GM12878 (cell line): ENCODE measurements at regions not wholly inside any gene's neighbourhood (a gene's known extent, or its start where the extent isn't known, plus 50 kb on each side); places are given as distances from the start of the nearest gene placed in this dataset.

Source experiments
- ATAC-seq: fragments of 200-7000 bp; cut with Tn5 transposase; 3 replicates; pipeline ENCODE4 v1.9.1; 2020; ENCODE audit warnings: mild to moderate bottlenecking, moderate library complexity
- BruUV-seq: library from RNA; stranded (reverse); fragments of 400-500 nt; replicated peaks from 2 replicates; lab custom pipeline; 2021; lab: Mats Ljungman, UMichigan
- CTCF ChIA-PET: fragments of 300-600 bp; sonication (Branson Sonifier 250); formaldehyde crosslinking; extraction: SDS; loops from one replicate; lab custom pipeline; 2021; ENCODE audit warnings: inconsistent platforms; lab: Yijun Ruan, JAX
- POLR2A ChIA-PET: fragments of 350-600 bp; formaldehyde crosslinking; extraction: SDS; loops from one replicate; lab custom pipeline; 2021; ENCODE audit warnings: inconsistent platforms; lab: Charles Lee
- RAD21 ChIA-PET: fragments of 300-600 bp; sonication (Branson Sonifier 250); formaldehyde crosslinking; loops from one replicate; lab custom pipeline; 2023; ENCODE audit warnings: antibody characterized with exemption; ENCODE audit not compliant: unreplicated experiment; lab: Charles Lee
- SMC1A ChIA-PET: fragments of 300-600 bp; sonication (Branson Sonifier 250); formaldehyde crosslinking; loops from one replicate; lab custom pipeline; 2023; ENCODE audit not compliant: unreplicated experiment, uncharacterized antibody; lab: Charles Lee
- DNase-seq: peaks from one replicate; pipeline ENCODE4 v3.0.0-alpha.2; 2011; ENCODE audit warnings: low read depth, low spot score
- FAIRE-seq: peaks from 3 replicates; lab custom pipeline; 2011; peaks lifted over from hg19 to GRCh38; lab: Jason Lieb, UNC
- H2AFZ ChIP-seq: 2 replicates; pipeline ENCODE4 v1.6.0; 2011; ENCODE audit warnings: low read depth, low read length, control low read depth; ENCODE audit not compliant: control insufficient read depth
- H3K27ac ChIP-seq: 2 replicates; pipeline ENCODE4 v1.5.1; 2011; ENCODE audit warnings: control low read depth; ENCODE audit not compliant: control insufficient read depth, insufficient read depth
- H3K27me3 ChIP-seq, 2 experiments: replicated peaks in 1 of 2; 2 replicates each; pipeline versions ENCODE4 v1.6.0 to v1.6.1; 2011; ENCODE audit warnings: low read length in 1 of 2; ENCODE audit not compliant: control insufficient read depth in 2 of 2, insufficient read depth in 2 of 2
- H3K36me3 ChIP-seq, 2 experiments: 2 replicates each; pipeline ENCODE4 v1.5.1; 2011; ENCODE audit warnings: low read length in 1 of 2; ENCODE audit not compliant: control insufficient read depth in 2 of 2, insufficient read depth in 2 of 2
- H3K4me1 ChIP-seq: 2 replicates; pipeline ENCODE4 v1.6.1; 2011; ENCODE audit warnings: mild to moderate bottlenecking, low read length, moderate library complexity, mixed read lengths; ENCODE audit not compliant: control insufficient read depth, insufficient read depth
- H3K4me2 ChIP-seq: 2 replicates; pipeline ENCODE4 v1.6.0; 2011; ENCODE audit warnings: control low read depth; ENCODE audit not compliant: control insufficient read depth, insufficient read depth
- H3K4me3 ChIP-seq: fragments of 200-600 bp; sonication (generic); 2 replicates; pipeline ENCODE4 v1.5.1; 2016
- H3K79me2 ChIP-seq: 2 replicates; pipeline ENCODE4 v1.6.0; 2011; ENCODE audit warnings: low read length; ENCODE audit not compliant: control insufficient read depth, insufficient read depth
- H3K9ac ChIP-seq: 2 replicates; pipeline ENCODE4 v1.8.0; 2011; ENCODE audit warnings: low read length, control low read depth, mixed read lengths; ENCODE audit not compliant: control insufficient read depth, insufficient read depth
- H3K9me3 ChIP-seq: replicated peaks from 3 replicates; pipeline ENCODE4 v1.5.1; 2011; ENCODE audit warnings: mild to moderate bottlenecking, low read length; ENCODE audit not compliant: control insufficient read depth, insufficient read depth
- H4K20me1 ChIP-seq: 2 replicates; pipeline ENCODE4 v1.6.0; 2011; ENCODE audit not compliant: control insufficient read depth, insufficient read depth
- BHLHE40 ChIP-seq, 2 experiments: fragments of 450-650 bp in 1 of 2; IDR thresholded peaks; 2 replicates each; pipeline ENCODE4 v1.6.1; 2011 to 2017; ENCODE audit warnings: low read depth in 2 of 2, borderline replicate concordance in 1 of 2, improper control_type of control experiment in 1 of 2, low read length in 1 of 2, mild to moderate bottlenecking in 1 of 2
- BMI1 ChIP-seq: fragments of 450-650 bp; IDR thresholded peaks from 2 replicates; pipeline ENCODE4 v1.6.1; 2016; ENCODE audit warnings: mild to moderate bottlenecking, moderate library complexity, borderline replicate concordance
- CREM ChIP-seq: IDR thresholded peaks from 2 replicates; pipeline ENCODE4 v1.6.1; 2014; ENCODE audit warnings: antibody characterized with exemption, low read depth
- GABPA ChIP-seq: IDR thresholded peaks from 2 replicates; pipeline ENCODE4 v1.6.1; 2014; ENCODE audit warnings: antibody characterized with exemption, low read depth, mild to moderate bottlenecking, inconsistent platforms
- IKZF1 ChIP-seq: fragments of 450-650 bp; conservative IDR thresholded peaks from 2 replicates; pipeline ENCODE4 v1.6.1; 2017; ENCODE audit warnings: antibody characterized with exemption, mild to moderate bottlenecking
- MEF2B ChIP-seq: fragments of 450-650 bp; IDR thresholded peaks from 2 replicates; pipeline ENCODE4 v1.6.1; 2018; ENCODE audit warnings: mild to moderate bottlenecking, moderate library complexity; ENCODE audit not compliant: partially characterized antibody, poor library complexity, severe bottlenecking
- SIN3A ChIP-seq: IDR thresholded peaks from 2 replicates; pipeline ENCODE4 v1.6.1; 2012; ENCODE audit warnings: low read depth, low read length, improper control_type of control experiment
- SPI1 ChIP-seq: IDR thresholded peaks from 2 replicates; pipeline ENCODE4 v1.6.1; 2011; ENCODE audit warnings: low read depth, mild to moderate bottlenecking, low read length, moderate library complexity, borderline replicate concordance; ENCODE audit not compliant: insufficient read depth
- WRNIP1 ChIP-seq: IDR thresholded peaks from 2 replicates; pipeline ENCODE4 v1.6.1; 2011; ENCODE audit warnings: low read depth, low read length, improper control_type of control experiment, borderline replicate concordance
- ZNF207 ChIP-seq: fragments of 450-650 bp; IDR thresholded peaks from 2 replicates; pipeline ENCODE4 v1.6.1; 2014; ENCODE audit warnings: antibody characterized with exemption, mild to moderate bottlenecking, borderline replicate concordance
- WGBS: methylation state at CpG from one replicate; pipeline ENCODE4 v1.1.6; 2016; ENCODE audit warnings: low lambda C conversion rate; ENCODE audit not compliant: insufficient replicate concordance, insufficient coverage; ENCODE audit errors: missing lambda C conversion rate; 5-methylcytosine and 5-hydroxymethylcytosine counted together
- in situ Hi-C: fragments of 300-500 bp; cut with MboI; formaldehyde crosslinking; loops from 9 replicates; pipeline ENCODE4 v1.14.3; 2018; ENCODE audit warnings: mixed read lengths
- intact Hi-C: fragments of 100-400 bp; cut with micrococcal nuclease; formaldehyde crosslinking; loops from one replicate; pipeline ENCODE4 v1.14.2; 2022; ENCODE audit not compliant: unreplicated experiment
- TF ChIP-seq, protein P1 (sequence below): fragments of 450-650 bp; formaldehyde crosslinking; IDR thresholded peaks from 2 replicates; pipeline ENCODE4 v1.5.0; 2022; ENCODE audit warnings: mild to moderate bottlenecking, missing genetic modification characterization
- TF ChIP-seq, protein P2 (sequence below): fragments of 450-650 bp; IDR thresholded peaks from 2 replicates; pipeline ENCODE4 v1.6.1; 2018; ENCODE audit warnings: mild to moderate bottlenecking, low read depth, moderate library complexity; ENCODE audit not compliant: partially characterized antibody

GRCh38 chr5:33153372-33153771 lies 287.4 kb upstream of the TARS1 start:
- ATAC-seq, result no peak
- H3K27ac ChIP-seq, result no peak overlapping the region
- no TSS peak for BruUV-seq
- no peak overlapping the region for H3K4me3 ChIP-seq
- no peaks in the 10 kb centered on the region for H3K4me1 ChIP-seq
- no peaks in the 10 kb centered on the region for H3K36me3 ChIP-seq
- no peak overlapping the region for H3K4me2 ChIP-seq
- TF ChIP-seq MEF2B, result no peak
- TF ChIP-seq, protein P1, sequence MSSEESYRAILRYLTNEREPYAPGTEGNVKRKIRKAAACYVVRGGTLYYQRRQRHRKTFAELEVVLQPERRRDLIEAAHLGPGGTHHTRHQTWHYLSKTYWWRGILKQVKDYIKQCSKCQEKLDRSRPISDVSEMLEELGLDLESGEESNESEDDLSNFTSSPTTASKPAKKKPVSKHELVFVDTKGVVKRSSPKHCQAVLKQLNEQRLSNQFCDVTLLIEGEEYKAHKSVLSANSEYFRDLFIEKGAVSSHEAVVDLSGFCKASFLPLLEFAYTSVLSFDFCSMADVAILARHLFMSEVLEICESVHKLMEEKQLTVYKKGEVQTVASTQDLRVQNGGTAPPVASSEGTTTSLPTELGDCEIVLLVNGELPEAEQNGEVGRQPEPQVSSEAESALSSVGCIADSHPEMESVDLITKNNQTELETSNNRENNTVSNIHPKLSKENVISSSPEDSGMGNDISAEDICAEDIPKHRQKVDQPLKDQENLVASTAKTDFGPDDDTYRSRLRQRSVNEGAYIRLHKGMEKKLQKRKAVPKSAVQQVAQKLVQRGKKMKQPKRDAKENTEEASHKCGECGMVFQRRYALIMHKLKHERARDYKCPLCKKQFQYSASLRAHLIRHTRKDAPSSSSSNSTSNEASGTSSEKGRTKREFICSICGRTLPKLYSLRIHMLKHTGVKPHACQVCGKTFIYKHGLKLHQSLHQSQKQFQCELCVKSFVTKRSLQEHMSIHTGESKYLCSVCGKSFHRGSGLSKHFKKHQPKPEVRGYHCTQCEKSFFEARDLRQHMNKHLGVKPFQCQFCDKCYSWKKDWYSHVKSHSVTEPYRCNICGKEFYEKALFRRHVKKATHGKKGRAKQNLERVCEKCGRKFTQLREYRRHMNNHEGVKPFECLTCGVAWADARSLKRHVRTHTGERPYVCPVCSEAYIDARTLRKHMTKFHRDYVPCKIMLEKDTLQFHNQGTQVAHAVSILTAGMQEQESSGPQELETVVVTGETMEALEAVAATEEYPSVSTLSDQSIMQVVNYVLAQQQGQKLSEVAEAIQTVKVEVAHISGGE (CRISPR knock-in tag), result no peak
- no peak for TF ChIP-seq GABPA
- no peak for TF ChIP-seq ZNF207
- TF ChIP-seq, protein P2, sequence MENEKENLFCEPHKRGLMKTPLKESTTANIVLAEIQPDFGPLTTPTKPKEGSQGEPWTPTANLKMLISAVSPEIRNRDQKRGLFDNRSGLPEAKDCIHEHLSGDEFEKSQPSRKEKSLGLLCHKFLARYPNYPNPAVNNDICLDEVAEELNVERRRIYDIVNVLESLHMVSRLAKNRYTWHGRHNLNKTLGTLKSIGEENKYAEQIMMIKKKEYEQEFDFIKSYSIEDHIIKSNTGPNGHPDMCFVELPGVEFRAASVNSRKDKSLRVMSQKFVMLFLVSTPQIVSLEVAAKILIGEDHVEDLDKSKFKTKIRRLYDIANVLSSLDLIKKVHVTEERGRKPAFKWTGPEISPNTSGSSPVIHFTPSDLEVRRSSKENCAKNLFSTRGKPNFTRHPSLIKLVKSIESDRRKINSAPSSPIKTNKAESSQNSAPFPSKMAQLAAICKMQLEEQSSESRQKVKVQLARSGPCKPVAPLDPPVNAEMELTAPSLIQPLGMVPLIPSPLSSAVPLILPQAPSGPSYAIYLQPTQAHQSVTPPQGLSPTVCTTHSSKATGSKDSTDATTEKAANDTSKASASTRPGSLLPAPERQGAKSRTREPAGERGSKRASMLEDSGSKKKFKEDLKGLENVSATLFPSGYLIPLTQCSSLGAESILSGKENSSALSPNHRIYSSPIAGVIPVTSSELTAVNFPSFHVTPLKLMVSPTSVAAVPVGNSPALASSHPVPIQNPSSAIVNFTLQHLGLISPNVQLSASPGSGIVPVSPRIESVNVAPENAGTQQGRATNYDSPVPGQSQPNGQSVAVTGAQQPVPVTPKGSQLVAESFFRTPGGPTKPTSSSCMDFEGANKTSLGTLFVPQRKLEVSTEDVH, result no peak
- TF ChIP-seq BHLHE40 (IDR thresholded peaks at IDR 0.05; ENCODE audit: borderline replicate concordance in 1 of 2, low read depth in 2 of 2, low read length in 1 of 2), result no peak
- no peak for TF ChIP-seq IKZF1
- no peak for TF ChIP-seq SIN3A
- TF ChIP-seq CREM, result no peak
- no peak for TF ChIP-seq BMI1
- TF ChIP-seq SPI1, result no peak
- TF ChIP-seq WRNIP1, result no peak
- TF ChIP-seq, all 136 proteins: peak for 0
- DNase-seq, result no peak
- ChIA-PET SMC1A (interaction anchor here (0.6 kb wide), 1 partner anchor 37 kb away, joined by 3 read pairs; no protein-coding TSS in a partner anchor), POLR2A (no interaction called here), CTCF (interaction anchor here (1.0 kb wide), 1 partner anchor 13 kb away, joined by 5 read pairs; no protein-coding TSS in a partner anchor), RAD21 (no interaction called here)
- Histone ChIP-seq H3K27me3 (no peaks in the 10 kb centered on the region), H3K9me3 (no peaks in the 10 kb centered on the region), H3K9ac (no peak overlapping the region), H3K79me2 (no peaks in the 10 kb centered on the region), H4K20me1 (no peaks in the 10 kb centered on the region), H2AFZ (no peak overlapping the region)
- intact Hi-C loops (no loop called here), in situ Hi-C loops (no loop called here)
- no peak for FAIRE-seq
- 0% methylated on average over 1 of the region's 1 CpG for WGBS
